Caco-2 (cell line): ENCODE measurements at regions not wholly inside any gene's neighbourhood (a gene's known extent, or its start where the extent isn't known, plus 50 kb on each side); places are given as distances from the start of the nearest gene placed in this dataset.

Source experiments
- BruUV-seq: library from RNA; stranded (reverse); fragments of 400-500 nt; replicated peaks from 2 replicates; lab custom pipeline; 2021; lab: Mats Ljungman, UMichigan
- CTCF ChIA-PET: fragments of 300-600 bp; sonication (Branson Sonifier 250); formaldehyde crosslinking; loops from one replicate; lab custom pipeline; 2022; ENCODE audit warnings: antibody characterized with exemption; lab: Charles Lee
- POLR2A ChIA-PET: fragments of 300-600 bp; sonication (Branson Sonifier 250); formaldehyde crosslinking; loops from one replicate; lab custom pipeline; 2022; ENCODE audit warnings: antibody characterized with exemption; lab: Charles Lee
- DNase-seq, 2 experiments: peaks; one replicate each; pipeline versions ENCODE4 v3.0.0 to v3.0.0-alpha.2; 2020 to 2022
- H3K27me3 ChIP-seq: replicated peaks from 2 replicates; pipeline ENCODE4 v1.6.0; 2011; ENCODE audit warnings: low read length; ENCODE audit not compliant: control insufficient read depth, insufficient read depth
- H3K36me3 ChIP-seq: 2 replicates; pipeline ENCODE4 v1.5.1; 2011; ENCODE audit warnings: low read length; ENCODE audit not compliant: control insufficient read depth, insufficient read depth
- H3K4me1 ChIP-seq: fragments of 250-450 bp; sonication (Bioruptor Pico); 2 replicates; pipeline ENCODE4 v1.5.1; 2020; ENCODE audit warnings: mild to moderate bottlenecking
- H3K4me3 ChIP-seq: 2 replicates; pipeline ENCODE4 v1.5.1; 2011; ENCODE audit warnings: low read depth, mild to moderate bottlenecking, control low read depth, low read length
- H3K9me3 ChIP-seq: fragments of 250-450 bp; sonication (Bioruptor Pico); 2 replicates; pipeline ENCODE4 v1.5.1; 2020; ENCODE audit warnings: mild to moderate bottlenecking, moderate library complexity
- H3K27ac Mint-ChIP-seq: one replicate; pipeline ENCODE4 v1.8.0; 2022; ENCODE audit warnings: mixed read lengths; ENCODE audit not compliant: unreplicated experiment
- H3K27me3 Mint-ChIP-seq: one replicate; pipeline ENCODE4 v1.8.0; 2022; ENCODE audit warnings: mixed read lengths; ENCODE audit not compliant: insufficient read depth, unreplicated experiment
- H3K36me3 Mint-ChIP-seq: one replicate; pipeline ENCODE4 v1.8.0; 2022; ENCODE audit warnings: mild to moderate bottlenecking, mixed read lengths; ENCODE audit not compliant: insufficient read depth, unreplicated experiment
- H3K4me1 Mint-ChIP-seq: one replicate; pipeline ENCODE4 v1.8.0; 2022; ENCODE audit warnings: low read depth, mixed read lengths; ENCODE audit not compliant: unreplicated experiment
- H3K4me3 Mint-ChIP-seq: one replicate; pipeline ENCODE4 v1.8.0; 2022; ENCODE audit warnings: mild to moderate bottlenecking, moderate library complexity, mixed read lengths; ENCODE audit not compliant: unreplicated experiment
- H3K9me3 Mint-ChIP-seq: one replicate; pipeline ENCODE4 v1.8.0; 2022; ENCODE audit warnings: mixed read lengths; ENCODE audit not compliant: unreplicated experiment
- intact Hi-C: fragments of 100-400 bp; cut with micrococcal nuclease; formaldehyde crosslinking; loops from one replicate; pipeline ENCODE4 v1.10.0; 2022; ENCODE audit not compliant: unreplicated experiment
- TF ChIP-seq, protein P1 (sequence below), 2 experiments: fragments of 200-600 bp in 1 of 2; IDR thresholded peaks; 1 replicate in 1 of 2; 2 replicates in 1 of 2; pipeline versions ENCODE4 v1.5.1 to v1.8.0; 2011 to 2022; ENCODE audit warnings: antibody characterized with exemption in 1 of 2, control low read depth in 1 of 2, inconsistent platforms in 1 of 2, low read depth in 1 of 2, low read length in 1 of 2, mild to moderate bottlenecking in 1 of 2, moderate library complexity in 1 of 2; ENCODE audit not compliant: insufficient read depth in 1 of 2, severe bottlenecking in 1 of 2, unreplicated experiment in 1 of 2

DNA sequence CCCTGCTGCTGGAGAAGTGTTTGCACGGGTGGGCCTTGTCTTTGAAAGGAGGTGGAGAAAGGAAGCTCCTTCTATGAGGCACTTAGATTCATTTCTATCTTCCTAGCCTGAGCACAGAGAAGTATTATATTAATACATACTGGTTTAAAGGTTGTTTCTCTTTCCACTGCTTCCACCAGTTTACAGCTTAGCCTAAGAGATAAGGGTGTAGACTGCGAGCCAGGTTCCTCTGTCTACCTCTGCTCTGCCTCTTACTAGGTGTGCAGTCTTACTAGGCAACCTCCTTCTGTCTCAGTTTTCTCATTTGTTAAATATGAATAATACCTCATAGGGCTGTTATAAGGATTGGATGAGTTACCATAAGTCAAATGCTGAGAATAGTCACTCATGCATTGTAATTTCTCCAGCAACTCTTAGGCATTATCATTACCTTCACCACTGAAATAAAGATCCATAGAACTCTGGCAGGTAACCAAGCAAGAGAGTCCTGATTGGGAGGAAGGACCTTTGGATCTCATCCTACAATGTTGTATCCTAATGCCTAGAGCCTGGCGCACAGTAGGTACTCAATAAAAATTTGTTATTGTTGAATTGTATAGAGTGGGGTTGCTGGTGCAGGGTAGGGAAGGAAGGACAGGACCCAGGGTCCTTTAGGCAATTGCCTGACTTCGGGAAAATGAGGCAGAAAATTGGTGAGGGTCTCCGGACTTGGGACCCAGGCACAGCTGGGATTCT, 95.1 kb downstream of the TBX19 start:
- Mint-ChIP-seq H3K27me3 (no peaks in the 10 kb centered on the region), H3K9me3 (no peaks in the 10 kb centered on the region), H3K27ac (no peak overlapping the region), H3K4me3 (no peak overlapping the region), H3K36me3 (peaks cover 19% of the 10 kb centered on the region), H3K4me1 (peaks cover 14% of the 10 kb centered on the region)
- H3K9me3 ChIP-seq, result no peaks in the 10 kb centered on the region
- no peaks in the 10 kb centered on the region; the same call in 1 of the 2 replicates for H3K36me3 ChIP-seq
- peaks cover 7% of the 10 kb centered on the region for H3K4me1 ChIP-seq
- no peak overlapping the region for H3K4me3 ChIP-seq
- no peaks in the 10 kb centered on the region; the same call in 1 of the 2 replicates for H3K27me3 ChIP-seq
- ChIA-PET CTCF (no interaction called here), POLR2A (no interaction called here)
- intact Hi-C loops, result no loop called here
- TF ChIP-seq, protein P1, sequence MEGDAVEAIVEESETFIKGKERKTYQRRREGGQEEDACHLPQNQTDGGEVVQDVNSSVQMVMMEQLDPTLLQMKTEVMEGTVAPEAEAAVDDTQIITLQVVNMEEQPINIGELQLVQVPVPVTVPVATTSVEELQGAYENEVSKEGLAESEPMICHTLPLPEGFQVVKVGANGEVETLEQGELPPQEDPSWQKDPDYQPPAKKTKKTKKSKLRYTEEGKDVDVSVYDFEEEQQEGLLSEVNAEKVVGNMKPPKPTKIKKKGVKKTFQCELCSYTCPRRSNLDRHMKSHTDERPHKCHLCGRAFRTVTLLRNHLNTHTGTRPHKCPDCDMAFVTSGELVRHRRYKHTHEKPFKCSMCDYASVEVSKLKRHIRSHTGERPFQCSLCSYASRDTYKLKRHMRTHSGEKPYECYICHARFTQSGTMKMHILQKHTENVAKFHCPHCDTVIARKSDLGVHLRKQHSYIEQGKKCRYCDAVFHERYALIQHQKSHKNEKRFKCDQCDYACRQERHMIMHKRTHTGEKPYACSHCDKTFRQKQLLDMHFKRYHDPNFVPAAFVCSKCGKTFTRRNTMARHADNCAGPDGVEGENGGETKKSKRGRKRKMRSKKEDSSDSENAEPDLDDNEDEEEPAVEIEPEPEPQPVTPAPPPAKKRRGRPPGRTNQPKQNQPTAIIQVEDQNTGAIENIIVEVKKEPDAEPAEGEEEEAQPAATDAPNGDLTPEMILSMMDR (IDR thresholded peaks at IDR 0.05; ENCODE audit: insufficient read depth in 1 of 2, low read depth in 1 of 2, low read length in 1 of 2, severe bottlenecking in 1 of 2, unreplicated experiment in 1 of 2), result no peak
- BruUV-seq, result no TSS peak
- DNase-seq, result no peak

DNA sequence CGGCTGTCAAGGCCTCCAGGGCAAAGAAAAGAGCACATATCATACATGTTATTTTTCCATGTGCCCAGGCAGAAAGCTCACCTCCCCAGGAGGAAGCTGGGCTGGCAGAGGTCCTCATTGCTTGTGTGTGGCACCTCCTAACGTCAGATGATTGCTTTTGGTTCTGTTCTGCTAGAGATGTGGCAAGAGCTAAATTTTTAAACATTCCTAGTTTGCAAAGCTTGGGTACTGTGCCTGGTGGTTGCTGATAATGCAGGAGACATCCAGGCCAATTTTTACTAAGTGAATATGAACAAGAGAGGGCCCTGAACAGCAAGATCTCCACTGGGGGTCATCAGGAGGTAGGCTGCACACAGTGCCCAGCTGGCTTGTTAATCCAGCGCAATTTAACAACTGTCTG, 93.9 kb downstream of the TBX19 start:
- no peaks in the 10 kb centered on the region for H3K9me3 Mint-ChIP-seq
- H3K4me1 ChIP-seq, result peaks cover 7% of the 10 kb centered on the region
- no peak overlapping the region for H3K4me3 ChIP-seq
- no TSS peak for BruUV-seq
- H3K27me3 Mint-ChIP-seq, result no peaks in the 10 kb centered on the region
- no peaks in the 10 kb centered on the region; the same call in 1 of the 2 replicates for H3K27me3 ChIP-seq
- TF ChIP-seq, protein P1 (IDR thresholded peaks at IDR 0.05; ENCODE audit: insufficient read depth in 1 of 2, low read depth in 1 of 2, low read length in 1 of 2, severe bottlenecking in 1 of 2, unreplicated experiment in 1 of 2), result no peak
- H3K27ac Mint-ChIP-seq, result no peak overlapping the region
- H3K36me3 Mint-ChIP-seq, result peaks cover 15% of the 10 kb centered on the region
- CTCF ChIA-PET, result no interaction called here
- H3K36me3 ChIP-seq, result no peaks in the 10 kb centered on the region; the same call in 1 of the 2 replicates
- H3K4me1 Mint-ChIP-seq, result peaks cover 14% of the 10 kb centered on the region
- intact Hi-C loops, result no loop called here
- no peak for DNase-seq
- POLR2A ChIA-PET, result no interaction called here
- H3K9me3 ChIP-seq, result no peaks in the 10 kb centered on the region
- H3K4me3 Mint-ChIP-seq, result no peak overlapping the region

DNA sequence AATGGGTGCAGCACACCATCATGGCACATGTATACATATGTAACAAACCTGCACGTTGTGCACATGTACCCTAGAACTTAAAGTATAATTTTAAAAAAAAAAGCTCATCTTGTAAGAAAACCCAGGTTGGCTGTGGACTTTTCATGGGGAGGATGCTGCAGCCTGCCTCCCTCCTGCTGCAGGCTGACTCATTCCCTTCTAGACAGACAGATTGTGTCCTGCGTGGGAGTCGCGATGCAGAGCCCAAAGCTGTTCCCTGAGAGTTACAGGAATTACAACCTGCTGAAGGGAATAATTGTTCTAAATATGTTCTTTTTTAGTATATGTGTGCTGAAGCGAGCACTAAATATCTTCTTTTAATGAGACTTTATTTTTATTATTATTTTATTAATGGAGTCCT, 93.2 kb downstream of the TBX19 start:
- BruUV-seq, result no TSS peak
- TF ChIP-seq, protein P1 (IDR thresholded peaks at IDR 0.05; ENCODE audit: insufficient read depth in 1 of 2, low read depth in 1 of 2, low read length in 1 of 2, severe bottlenecking in 1 of 2, unreplicated experiment in 1 of 2), result no peak
- Histone ChIP-seq H3K9me3 (no peaks in the 10 kb centered on the region), H3K4me1 (peaks cover 2% of the 10 kb centered on the region), H3K27me3 (no peaks in the 10 kb centered on the region; the same call in 1 of the 2 replicates), H3K4me3 (no peak overlapping the region), H3K36me3 (peaks cover 2% of the 10 kb centered on the region)
- no peak overlapping the region for H3K27ac Mint-ChIP-seq
- no peak for DNase-seq
- H3K9me3 Mint-ChIP-seq, result no peaks in the 10 kb centered on the region
- POLR2A ChIA-PET, result no interaction called here
- H3K27me3 Mint-ChIP-seq, result no peaks in the 10 kb centered on the region
- H3K36me3 Mint-ChIP-seq, result peaks cover 10% of the 10 kb centered on the region
- H3K4me3 Mint-ChIP-seq, result no peak overlapping the region
- peaks cover 8% of the 10 kb centered on the region for H3K4me1 Mint-ChIP-seq
- intact Hi-C loops, result no loop called here
- CTCF ChIA-PET, result no interaction called here
